H1 (cell line): ENCODE measurements at regions not wholly inside any gene's neighbourhood (a gene's known extent, or its start where the extent isn't known, plus 50 kb on each side); places are given as distances from the start of the nearest gene placed in this dataset.

Source experiments
- CTCF ChIA-PET: fragments of 300-600 bp; sonication (Branson Sonifier 250); formaldehyde crosslinking; loops from one replicate; lab custom pipeline; 2021; ENCODE audit not compliant: partially characterized antibody; lab: Charles Lee
- POLR2A ChIA-PET: fragments of 300-600 bp; sonication (Branson Sonifier 250); formaldehyde crosslinking; loops from one replicate; lab custom pipeline; 2021; ENCODE audit warnings: inconsistent platforms; ENCODE audit not compliant: partially characterized antibody; lab: Charles Lee
- DNase-seq, 2 experiments: peaks; one replicate each; pipeline versions ENCODE4 v3.0.0 to v3.0.0-alpha.2; 2010 to 2022; ENCODE audit warnings: low spot score in 2 of 2, low read depth in 1 of 2, mixed read lengths in 1 of 2
- FAIRE-seq: peaks from 2 replicates; lab custom pipeline; 2011; peaks lifted over from hg19 to GRCh38; lab: Jason Lieb, UNC
- H2AFZ ChIP-seq: 2 replicates; pipeline ENCODE4 v1.8.1; 2012; ENCODE audit warnings: low read length, inconsistent platforms
- H2AK5ac ChIP-seq: 2 replicates; pipeline ENCODE4 v1.6.1; 2013; ENCODE audit warnings: low read depth, low read length
- H2BK120ac ChIP-seq: replicated peaks from 2 replicates; pipeline ENCODE3; 2013; ENCODE audit warnings: low read depth, low read length, inconsistent platforms
- H2BK12ac ChIP-seq: 2 replicates; pipeline ENCODE4 v1.6.1; 2013; ENCODE audit warnings: low read depth, low read length
- H2BK15ac ChIP-seq: 2 replicates; pipeline ENCODE4 v1.6.1; 2013; ENCODE audit warnings: low read length
- H2BK20ac ChIP-seq: 2 replicates; pipeline ENCODE4 v1.6.1; 2013; ENCODE audit warnings: low read length
- H2BK5ac ChIP-seq: 2 replicates; pipeline ENCODE4 v1.6.1; 2013; ENCODE audit warnings: low read depth, low read length
- H3K14ac ChIP-seq: 2 replicates; pipeline ENCODE4 v1.6.1; 2013; ENCODE audit warnings: inconsistent platforms; ENCODE audit not compliant: insufficient read length
- H3K18ac ChIP-seq: 2 replicates; pipeline ENCODE4 v1.6.1; 2013; ENCODE audit warnings: low read length; ENCODE audit errors: extremely low read depth
- H3K23ac ChIP-seq: 2 replicates; pipeline ENCODE4 v1.6.1; 2013; ENCODE audit warnings: inconsistent platforms; ENCODE audit not compliant: insufficient read length
- H3K23me2 ChIP-seq: 2 replicates; pipeline ENCODE4 v1.6.1; 2013; ENCODE audit warnings: low read depth, low read length
- H3K27ac ChIP-seq: 2 replicates; pipeline ENCODE4 v1.6.1; 2011; ENCODE audit warnings: low read depth, low read length, inconsistent platforms
- H3K27me3 ChIP-seq, 4 experiments: replicated peaks in 1 of 4; 1 replicate in 1 of 4; 2 replicates in 3 of 4; pipeline versions ENCODE4 v1.6.1 to v1.8.1; 2011 to 2013; ENCODE audit warnings: low read length in 3 of 4, mild to moderate bottlenecking in 3 of 4, inconsistent platforms in 2 of 4, mixed read lengths in 2 of 4, moderate library complexity in 1 of 4; ENCODE audit not compliant: control insufficient read depth in 3 of 4, insufficient read depth in 3 of 4; ENCODE audit errors: extremely low read depth in 1 of 4
- H3K36me3 ChIP-seq, 4 experiments: 2 replicates each; pipeline versions ENCODE4 v1.6.1 to v1.8.1; 2011 to 2013; ENCODE audit warnings: mild to moderate bottlenecking in 4 of 4, low read length in 3 of 4, moderate library complexity in 2 of 4, control low read depth in 1 of 4, inconsistent platforms in 1 of 4; ENCODE audit not compliant: insufficient read depth in 4 of 4, control insufficient read depth in 2 of 4
- H3K4ac ChIP-seq: replicated peaks from 2 replicates; pipeline ENCODE3; 2013; ENCODE audit warnings: low read length, low read depth, mixed read lengths, inconsistent platforms; ENCODE audit not compliant: insufficient read length
- H3K4me1 ChIP-seq, 4 experiments: replicated peaks in 1 of 4; 1 replicate in 1 of 4; 2 replicates in 3 of 4; pipeline versions ENCODE4 v1.6.1 to v1.8.1; 2011 to 2013; ENCODE audit warnings: low read length in 3 of 4, inconsistent platforms in 2 of 4, mixed read lengths in 1 of 4; ENCODE audit not compliant: insufficient read depth in 4 of 4, control insufficient read depth in 3 of 4
- H3K4me2 ChIP-seq, 2 experiments: 2 replicates each; pipeline versions ENCODE4 v1.6.1 to v1.8.1; 2011 to 2013; ENCODE audit warnings: low read depth in 2 of 2, low read length in 2 of 2, control low read depth in 1 of 2, inconsistent platforms in 1 of 2, mild to moderate bottlenecking in 1 of 2; ENCODE audit not compliant: insufficient read depth in 1 of 2
- H3K4me3 ChIP-seq, 4 experiments: fragments of 200-600, 300-600 bp in 1 of 4; sonication (generic), shearing (Covaris generic), sonication (Bioruptor Twin) in 1 of 4; 2 replicates each; pipeline versions ENCODE4 v1.5.1 to v1.8.1; 2011 to 2016; ENCODE audit warnings: low read length in 4 of 4, low read depth in 3 of 4, control low read depth in 2 of 4, inconsistent platforms in 2 of 4, mild to moderate bottlenecking in 2 of 4, mixed read lengths in 1 of 4, moderate library complexity in 1 of 4; ENCODE audit not compliant: insufficient read depth in 2 of 4; ENCODE audit errors: extremely low read depth in 1 of 4
- H3K56ac ChIP-seq: replicated peaks from 2 replicates; pipeline ENCODE3; 2013; ENCODE audit warnings: low read depth, mild to moderate bottlenecking, mixed read lengths, low read length, inconsistent platforms; ENCODE audit not compliant: insufficient read length
- H3K79me1 ChIP-seq: 2 replicates; pipeline ENCODE4 v1.6.1; 2013; ENCODE audit warnings: low read depth, low read length, control low read depth
- H3K79me2 ChIP-seq, 2 experiments: 2 replicates each; pipeline versions ENCODE4 v1.6.1 to v1.8.1; 2012 to 2013; ENCODE audit warnings: low read length in 2 of 2, mild to moderate bottlenecking in 2 of 2, inconsistent platforms in 1 of 2; ENCODE audit not compliant: insufficient read depth in 2 of 2, control insufficient read depth in 1 of 2
- H3K9ac ChIP-seq, 4 experiments: replicated peaks in 1 of 4; 1 replicate in 1 of 4; 2 replicates in 3 of 4; pipeline versions ENCODE4 v1.6.1 to v1.8.1; 2011 to 2013; ENCODE audit warnings: low read depth in 3 of 4, low read length in 3 of 4, control low read depth in 2 of 4, mild to moderate bottlenecking in 2 of 4, moderate library complexity in 2 of 4, inconsistent platforms in 1 of 4; ENCODE audit errors: extremely low read depth in 1 of 4
- H3K9me3 ChIP-seq, 2 experiments: 2 replicates each; pipeline versions ENCODE4 v1.6.1 to v1.8.1; 2012 to 2013; ENCODE audit warnings: mild to moderate bottlenecking in 2 of 2, moderate library complexity in 2 of 2, control low read depth in 1 of 2, inconsistent platforms in 1 of 2, low read depth in 1 of 2, low read length in 1 of 2, mixed read lengths in 1 of 2; ENCODE audit not compliant: insufficient read depth in 2 of 2
- H4K20me1 ChIP-seq, 2 experiments: replicated peaks in 1 of 2; 2 replicates each; pipeline versions ENCODE3 to v1.8.1; 2011 to 2013; ENCODE audit warnings: inconsistent platforms in 2 of 2, low read length in 2 of 2, mild to moderate bottlenecking in 1 of 2; ENCODE audit not compliant: insufficient read depth in 2 of 2, control insufficient read depth in 1 of 2
- H4K5ac ChIP-seq: 2 replicates; pipeline ENCODE4 v1.6.1; 2013; ENCODE audit warnings: low read length, low read depth, mixed read lengths, inconsistent platforms; ENCODE audit not compliant: insufficient read length
- H4K8ac ChIP-seq: 2 replicates; pipeline ENCODE4 v1.8.0; 2013; ENCODE audit warnings: mild to moderate bottlenecking, moderate library complexity, low read length, inconsistent platforms; ENCODE audit not compliant: insufficient read depth; ENCODE audit errors: extremely low read depth
- H4K91ac ChIP-seq: replicated peaks from 2 replicates; pipeline ENCODE3; 2013; ENCODE audit warnings: low read length, mixed read lengths, inconsistent platforms; ENCODE audit not compliant: insufficient read length
- BCL11A ChIP-seq, 2 experiments: IDR thresholded peaks; one replicate each; pipeline ENCODE4 v1.6.1; 2011; ENCODE audit warnings: low read depth in 2 of 2, low read length in 2 of 2, mild to moderate bottlenecking in 2 of 2
- EP300 ChIP-seq, 2 experiments: IDR thresholded peaks; 1 replicate in 1 of 2; 2 replicates in 1 of 2; pipeline ENCODE4 v1.6.1; 2011 to 2012; ENCODE audit warnings: low read depth in 2 of 2, low read length in 2 of 2, mild to moderate bottlenecking in 2 of 2, borderline replicate concordance in 1 of 2, inconsistent platforms in 1 of 2, moderate library complexity in 1 of 2
- EZH2 ChIP-seq: fragments of 200-600 bp; sonication (generic); IDR thresholded peaks from 2 replicates; pipeline ENCODE4 v1.7.1; 2012; ENCODE audit warnings: low read depth, mild to moderate bottlenecking, moderate library complexity, low read length, inconsistent platforms; ENCODE audit not compliant: severe bottlenecking
- FOSL1 ChIP-seq: IDR thresholded peaks from 2 replicates; pipeline ENCODE4 v1.6.1; 2011; ENCODE audit warnings: mild to moderate bottlenecking, low read depth, low read length, moderate library complexity; ENCODE audit not compliant: insufficient read depth
- JUN ChIP-seq: IDR thresholded peaks from 2 replicates; pipeline ENCODE4 v1.6.1; 2011; ENCODE audit warnings: low read depth, mild to moderate bottlenecking, improper control_type of control experiment, low read length
- JUND ChIP-seq: IDR thresholded peaks from 2 replicates; pipeline ENCODE4 v1.6.1; 2011; ENCODE audit warnings: mild to moderate bottlenecking, improper control_type of control experiment, low read length
- KDM4A ChIP-seq: IDR thresholded peaks from one replicate; pipeline ENCODE4 v1.7.1; 2012; ENCODE audit warnings: low read depth, mild to moderate bottlenecking, moderate library complexity, low read length, inconsistent platforms; ENCODE audit not compliant: severe bottlenecking
- NRF1 ChIP-seq: IDR thresholded peaks from 2 replicates; pipeline ENCODE4 v1.6.1; 2011; ENCODE audit warnings: mild to moderate bottlenecking, low read depth, low read length, improper control_type of control experiment
- RBBP5 ChIP-seq: IDR thresholded peaks from 2 replicates; pipeline ENCODE4 v1.7.1; 2012; ENCODE audit warnings: low read depth, mild to moderate bottlenecking, inconsistent platforms, low read length, moderate library complexity, borderline replicate concordance
- RNF2 ChIP-seq: fragments of 200-900, 300-1000 bp; sonication (generic); IDR thresholded peaks from 2 replicates; pipeline ENCODE4 v1.7.1; 2016; ENCODE audit warnings: borderline replicate concordance, low read depth, mild to moderate bottlenecking, antibody characterized with exemption, low read length; ENCODE audit not compliant: poor library complexity, severe bottlenecking; ENCODE audit errors: missing control alignments
- RXRA ChIP-seq: IDR thresholded peaks from 2 replicates; pipeline ENCODE4 v1.6.1; 2011; ENCODE audit warnings: low read depth, mild to moderate bottlenecking, low read length, moderate library complexity; ENCODE audit not compliant: insufficient read depth
- SP4 ChIP-seq: IDR thresholded peaks from 2 replicates; pipeline ENCODE4 v1.6.1; 2012; ENCODE audit warnings: low read length, inconsistent platforms
- SRF ChIP-seq: IDR thresholded peaks from 2 replicates; pipeline ENCODE4 v1.6.1; 2011; ENCODE audit warnings: mild to moderate bottlenecking, low read depth, low read length, moderate library complexity
- SUZ12 ChIP-seq: fragments of 200-600 bp; sonication (generic); IDR thresholded peaks from 2 replicates; pipeline ENCODE4 v1.6.1; 2012; ENCODE audit warnings: mild to moderate bottlenecking, inconsistent platforms, low read length, moderate library complexity, mixed read lengths
- TBP ChIP-seq: IDR thresholded peaks from 2 replicates; pipeline ENCODE4 v1.6.1; 2011; ENCODE audit warnings: low read depth, low read length, improper control_type of control experiment
- WGBS, 2 experiments: shearing (Covaris generic) in 1 of 2; methylation state at CpG; one replicate each; pipeline versions ENCODE4 v1.1.6 to v1.1.7; 2013 to 2015; ENCODE audit warnings: low lambda C conversion rate in 2 of 2, mixed read lengths in 2 of 2, inconsistent platforms in 1 of 2, low coverage in 1 of 2, missing lambda C conversion rate in 1 of 2; ENCODE audit not compliant: insufficient replicate concordance in 2 of 2, insufficient coverage in 1 of 2, insufficient read length in 1 of 2; ENCODE audit errors: extremely low coverage in 1 of 2, missing lambda C conversion rate in 1 of 2; 5-methylcytosine and 5-hydroxymethylcytosine counted together

- H2BK20ac ChIP-seq, result no peak overlapping the region
- no peak overlapping the region for H2AFZ ChIP-seq
- no peak overlapping the region for H4K5ac ChIP-seq
- H3K14ac ChIP-seq, result no peak overlapping the region
- no peak overlapping the region for H3K4me3 ChIP-seq
- no peaks in the 10 kb centered on the region for H4K20me1 ChIP-seq
- no peak for DNase-seq
- no peak overlapping the region for H2AK5ac ChIP-seq
- ChIA-PET POLR2A (no interaction called here), CTCF (interaction anchor here (0.6 kb wide), 1 partner anchor 476 kb away, joined by 4 read pairs; no protein-coding TSS in a partner anchor)
- H3K79me1 ChIP-seq, result no peaks in the 10 kb centered on the region
- H3K27me3 ChIP-seq, result no peaks in the 10 kb centered on the region
- no peak overlapping the region for H2BK120ac ChIP-seq
- no peak overlapping the region for H3K27ac ChIP-seq
- H3K36me3 ChIP-seq, result no peaks in the 10 kb centered on the region
- no peak overlapping the region for H3K18ac ChIP-seq
- H2BK5ac ChIP-seq, result no peak overlapping the region
- WGBS, 2 experiments, result 89 to 93% methylated on average over 2 to 3 of the region's 3 CpGs
- no peak overlapping the region for H2BK15ac ChIP-seq
- no peak overlapping the region for H3K56ac ChIP-seq
- no peaks in the 10 kb centered on the region for H3K9me3 ChIP-seq
- H3K4me2 ChIP-seq, result no peak overlapping the region
- no peaks in the 10 kb centered on the region for H3K79me2 ChIP-seq
- FAIRE-seq, result no peak
- no peak overlapping the region for H3K9ac ChIP-seq
- H3K23me2 ChIP-seq, result no peaks in the 10 kb centered on the region
- H3K4me1 ChIP-seq, result no peaks in the 10 kb centered on the region
- H3K4ac ChIP-seq, result no peak overlapping the region
- H4K8ac ChIP-seq, result no peak overlapping the region
- TF ChIP-seq SP4 (no peak), KDM4A (no peak), RXRA (no peak), RNF2 (no peak), JUN (no peak), EP300 (IDR thresholded peaks at IDR 0.05; ENCODE audit: borderline replicate concordance in 1 of 2, low read depth in 2 of 2, low read length in 2 of 2) (no peak), JUND (no peak), SUZ12 (no peak), SRF (no peak), RBBP5 (no peak), BCL11A (IDR thresholded peaks at IDR 0.05; ENCODE audit: low read depth in 2 of 2, low read length in 2 of 2) (no peak), TBP (no peak), FOSL1 (no peak), EZH2 (no peak), NRF1 (no peak)
- no peak overlapping the region for H4K91ac ChIP-seq
- no peak overlapping the region for H3K23ac ChIP-seq
- no peak overlapping the region for H2BK12ac ChIP-seq
Observed at GRCh38 chr7:108663701-108664100, 94.0 kb downstream of the DNAJB9 start.
